ENCODE measurements at regions not wholly inside any gene's neighbourhood (a gene's known extent, or its start where the extent isn't known, plus 50 kb on each side); places are given as distances from the start of the nearest gene placed in this dataset.
"Not testable (repeated sequence)": the region's sequence is repeated elsewhere in the genome, so short reads cannot be mapped to it uniquely, and the experiment has no call there.

- DNase-seq (ENCODE audit: low read depth), result no peak
Measured at GRCh38 chr9:105114318-105114717, 130.1 kb upstream of the SLC44A1 start.

GRCh38 chr9:105114964-105115728 is 129.3 kb upstream of the SLC44A1 start:
- DNase-seq (ENCODE audit: low read depth), result peak; percentile 73

- DNase-seq (ENCODE audit: low read depth), result peak; percentile 18
Measured at GRCh38 chr9:105116052-105116868, 128.2 kb upstream of the SLC44A1 start.

GRCh38 chr9:105117234-105117633 is 127.2 kb upstream of the SLC44A1 start:
- no peak for DNase-seq (ENCODE audit: low read depth)

- no peak for DNase-seq (ENCODE audit: low read depth)
Measured at GRCh38 chr9:105118636-105119035, 125.8 kb upstream of the SLC44A1 start.

GRCh38 chr9:105119156-105119555 is 125.3 kb upstream of the SLC44A1 start:
- DNase-seq (ENCODE audit: low read depth), result no peak

GRCh38 chr9:105121861-105122430 is 122.5 kb upstream of the SLC44A1 start:
- DNase-seq (ENCODE audit: low read depth), result no peak

GRCh38 chr9:105124598-105124997 is 119.9 kb upstream of the SLC44A1 start:
- DNase-seq (ENCODE audit: low read depth), result not testable (repeated sequence)

- DNase-seq (ENCODE audit: low read depth), result peak; percentile 30
Measured at GRCh38 chr9:105126226-105126625, 118.2 kb upstream of the SLC44A1 start.

- peak; percentile 97 for DNase-seq (ENCODE audit: low read depth)
Measured at GRCh38 chr9:105127863-105128220, 116.6 kb upstream of the SLC44A1 start.

GRCh38 chr9:105128908-105129600 is 115.4 kb upstream of the SLC44A1 start:
- DNase-seq (ENCODE audit: low read depth), result no peak

GRCh38 chr9:105129731-105130130 is 114.7 kb upstream of the SLC44A1 start:
- DNase-seq (ENCODE audit: low read depth), result peak; percentile 37

- DNase-seq (ENCODE audit: low read depth), result peak; percentile 31
Measured at GRCh38 chr9:105131981-105132380, 112.5 kb upstream of the SLC44A1 start.

- DNase-seq (ENCODE audit: low read depth), result peak; percentile 99
Measured at GRCh38 chr9:105132606-105133005, 111.8 kb upstream of the SLC44A1 start.

- no peak for DNase-seq (ENCODE audit: low read depth)
Measured at GRCh38 chr9:105138306-105138801, 106.1 kb upstream of the SLC44A1 start.

- no peak for DNase-seq (ENCODE audit: low read depth)
Measured at GRCh38 chr9:105141146-105141975, 103.1 kb upstream of the SLC44A1 start.

- DNase-seq (ENCODE audit: low read depth), result no peak
Measured at GRCh38 chr9:105141976-105142250, 102.5 kb upstream of the SLC44A1 start.

GRCh38 chr9:105142406-105143135 is 101.9 kb upstream of the SLC44A1 start:
- peak; percentile 37 for DNase-seq (ENCODE audit: low read depth)

GRCh38 chr9:105143136-105143430 is 101.4 kb upstream of the SLC44A1 start:
- no peak for DNase-seq (ENCODE audit: low read depth)

- no peak for DNase-seq (ENCODE audit: low read depth)
Measured at GRCh38 chr9:105144076-105144475, 100.4 kb upstream of the SLC44A1 start.

- DNase-seq (ENCODE audit: low read depth), result no peak
Measured at GRCh38 chr9:105144841-105145240, 99.6 kb upstream of the SLC44A1 start.

All from M059J (cell line).